WTC11 (cell line): ENCODE measurements at regions not wholly inside any gene's neighbourhood (a gene's known extent, or its start where the extent isn't known, plus 50 kb on each side); places are given as distances from the start of the nearest gene placed in this dataset.

Experiments used
- CTCF ChIP-seq: fragments of 200-600 bp; IDR thresholded peaks from 2 replicates; pipeline ENCODE4 v1.8.0; 2022; ENCODE audit warnings: antibody characterized with exemption
- E2F5 ChIP-seq: sonication (generic); formaldehyde crosslinking; IDR thresholded peaks from 2 replicates; pipeline ENCODE4 v1.8.1; 2022; ENCODE audit warnings: mild to moderate bottlenecking, moderate library complexity, missing genetic modification reagents
- FOXP4 ChIP-seq: sonication (generic); formaldehyde crosslinking; IDR thresholded peaks from 2 replicates; pipeline ENCODE4 v1.8.0; 2022; ENCODE audit warnings: mild to moderate bottlenecking, missing genetic modification reagents
- NFYB ChIP-seq: sonication (generic); formaldehyde crosslinking; conservative IDR thresholded peaks from 2 replicates; pipeline ENCODE4 v1.8.0; 2022; ENCODE audit warnings: low read depth, missing genetic modification reagents
- ZNF423 ChIP-seq: fragments of 250-450 bp; sonication (Bioruptor Pico); IDR thresholded peaks from 2 replicates; pipeline ENCODE4 v2.1.2; 2022; ENCODE audit warnings: mild to moderate bottlenecking, moderate library complexity

GRCh38 chr6:169312658-169313346 lies 59.2 kb upstream of the THBS2 start:
- TF ChIP-seq CTCF (no peak), NFYB (CRISPR knock-in tag) (no peak), ZNF423 (CRISPR knock-in tag) (no peak), E2F5 (CRISPR knock-in tag) (no peak), FOXP4 (CRISPR knock-in tag) (no peak)
